Right ventricle myocardium inferior (tissue), 1 donor: ENCODE measurements at regions not wholly inside any gene's neighbourhood (a gene's known extent, or its start where the extent isn't known, plus 50 kb on each side); places are given as distances from the start of the nearest gene placed in this dataset.
"Not testable (repeated sequence)": the region's sequence is repeated elsewhere in the genome, so short reads cannot be mapped to it uniquely, and the experiment has no call there.

Source experiments
- ATAC-seq: fragments of 200-7000 bp; cut with Tn5 transposase; one replicate; pipeline ENCODE4 v1.9.1; 2020; ENCODE audit warnings: mild to moderate bottlenecking, moderate library complexity
- DNase-seq: peaks from one replicate; pipeline ENCODE4 v3.0.0; 2021; ENCODE audit errors: missing footprints
- intact Hi-C: fragments of 100-400 bp; cut with DNase I; formaldehyde crosslinking; loops from one replicate; pipeline ENCODE4 v1.11.0; 2022
- donor health status: DM: no; HTN: yes; CAD: no; lungs with severe emphysema.

DNA sequence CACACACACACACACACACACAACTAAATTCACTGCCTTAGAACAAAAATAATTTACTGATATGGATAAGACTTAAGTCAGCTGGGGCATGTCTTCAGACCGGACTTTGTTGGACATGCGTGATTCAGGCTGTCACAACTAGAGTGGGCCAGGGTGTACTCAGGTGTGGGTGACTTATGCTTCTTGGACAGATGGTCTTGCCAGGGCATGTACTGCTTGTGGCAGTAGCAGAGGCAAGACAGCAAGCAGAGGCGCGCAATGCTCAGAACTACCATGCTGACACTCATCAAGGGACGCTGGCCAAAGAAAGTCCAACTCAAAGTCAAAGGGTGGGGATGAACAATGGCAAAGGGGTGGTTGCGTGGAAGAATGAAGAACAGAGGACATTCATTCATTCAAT lies 437.5 kb downstream of the CBLN4 start:
- ATAC-seq, result no peak
- intact Hi-C loops, result no loop called here
- DNase-seq, result no peak

DNA sequence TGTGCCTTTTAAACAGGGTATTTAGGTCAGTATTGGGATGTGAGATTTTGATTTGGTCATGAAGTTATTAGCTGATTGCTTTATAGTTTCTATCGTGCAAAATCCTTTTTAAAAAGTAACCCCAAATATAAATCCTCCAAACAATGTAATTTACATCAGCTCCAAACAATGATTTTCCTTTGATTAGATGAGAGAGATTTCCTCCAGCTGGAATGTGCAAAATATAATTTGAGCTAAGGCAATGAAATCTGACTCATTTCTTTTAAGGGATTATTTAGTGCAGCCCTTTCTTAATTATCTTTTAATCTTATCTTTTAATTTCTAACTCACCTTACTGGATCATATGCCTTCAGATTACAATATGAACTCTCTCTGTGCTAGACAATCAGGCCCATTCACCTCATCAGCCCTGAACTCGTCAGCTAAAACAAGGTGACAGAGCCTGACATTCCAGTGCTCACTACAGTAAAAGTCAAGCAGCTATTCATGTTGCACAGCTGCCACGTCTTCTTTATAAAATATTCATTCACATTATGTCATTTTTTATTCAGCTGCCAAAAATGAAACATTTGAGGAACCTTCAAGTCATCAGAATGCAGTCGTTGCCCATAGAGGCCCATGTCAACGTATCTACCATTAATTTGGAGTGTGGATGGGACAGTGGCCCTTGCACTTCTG lies 440.1 kb downstream of the CBLN4 start:
- intact Hi-C loops, result no loop called here
- ATAC-seq (no peak), DNase-seq (no peak)

- intact Hi-C loops, result no loop called here
- no peak for DNase-seq
- ATAC-seq, result no peak
Measured at GRCh38 chr20:55561259-55561658, 444.1 kb downstream of the CBLN4 start.

DNA sequence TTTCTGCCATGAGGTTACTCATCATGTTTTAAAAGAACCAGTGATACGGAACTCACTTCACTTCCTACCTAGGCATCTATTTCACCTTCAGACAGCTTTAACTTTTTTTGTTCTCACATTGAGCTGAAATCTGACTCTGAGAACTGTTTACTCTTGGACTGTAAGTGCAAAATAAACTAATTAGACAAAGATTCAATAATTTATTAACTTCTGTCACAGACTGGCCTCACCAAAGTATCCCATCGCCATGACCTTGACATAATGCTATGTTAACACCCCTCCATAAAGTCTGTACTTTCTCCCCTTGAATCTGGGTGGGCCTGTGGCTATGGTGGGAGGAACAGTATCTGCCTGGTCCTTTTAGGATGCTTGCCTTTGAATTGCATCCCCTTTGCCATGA lies 448.1 kb downstream of the CBLN4 start:
- intact Hi-C loops, result no loop called here
- ATAC-seq, result no peak
- no peak for DNase-seq

GRCh38 chr20:55555075-55555650 lies 450.2 kb downstream of the CBLN4 start:
- DNase-seq, result no peak
- no peak for ATAC-seq
- intact Hi-C loops, result no loop called here

DNA sequence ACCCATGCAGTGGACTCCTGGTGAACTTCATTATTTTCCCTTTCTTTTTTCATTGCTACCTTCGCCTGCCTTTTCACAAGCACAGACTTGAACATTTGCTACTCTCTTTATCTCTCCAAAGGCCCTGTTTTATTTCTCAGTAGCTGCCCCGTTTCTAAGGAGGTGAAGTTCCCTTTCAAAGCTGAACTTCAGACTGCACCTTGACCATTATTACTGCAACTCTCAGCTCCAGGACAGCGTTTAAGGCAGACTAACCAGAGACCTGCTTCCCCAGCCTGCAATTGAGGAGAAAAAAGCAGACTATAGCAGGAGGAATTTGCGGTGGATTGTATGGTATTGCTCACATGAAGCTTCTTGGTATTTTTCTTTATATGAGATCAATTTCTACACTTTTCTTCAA lies 460.7 kb downstream of the CBLN4 start:
- intact Hi-C loops, result no loop called here
- no peak for ATAC-seq
- DNase-seq, result no peak

GRCh38 chr20:55540486-55540885 lies 464.8 kb downstream of the CBLN4 start:
- intact Hi-C loops, result no loop called here
- ATAC-seq, result no peak
- DNase-seq, result no peak

DNA sequence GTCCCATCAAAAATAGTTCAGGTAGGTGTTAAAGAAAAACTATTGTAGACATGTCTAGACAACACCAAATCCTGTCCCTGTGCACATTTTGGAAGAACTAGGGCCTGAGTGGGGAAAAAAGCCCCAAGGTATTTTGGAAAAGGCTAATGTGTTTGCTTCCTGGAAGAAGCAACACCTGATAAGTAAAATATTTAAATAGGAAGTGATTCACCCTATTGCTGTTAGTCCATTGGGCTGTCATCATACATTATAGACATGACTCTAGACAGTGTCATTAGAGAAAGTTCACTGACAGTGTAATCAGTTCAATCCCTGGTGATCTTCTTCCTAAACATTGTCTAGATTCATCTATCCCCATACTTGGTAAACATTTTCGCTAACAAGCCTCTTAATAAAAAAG lies 465.3 kb downstream of the CBLN4 start:
- intact Hi-C loops, result no loop called here
- no peak for ATAC-seq
- no peak for DNase-seq

GRCh38 chr20:55538261-55538908 lies 466.9 kb downstream of the CBLN4 start:
- no peak for DNase-seq
- intact Hi-C loops, result no loop called here
- no peak for ATAC-seq

DNA sequence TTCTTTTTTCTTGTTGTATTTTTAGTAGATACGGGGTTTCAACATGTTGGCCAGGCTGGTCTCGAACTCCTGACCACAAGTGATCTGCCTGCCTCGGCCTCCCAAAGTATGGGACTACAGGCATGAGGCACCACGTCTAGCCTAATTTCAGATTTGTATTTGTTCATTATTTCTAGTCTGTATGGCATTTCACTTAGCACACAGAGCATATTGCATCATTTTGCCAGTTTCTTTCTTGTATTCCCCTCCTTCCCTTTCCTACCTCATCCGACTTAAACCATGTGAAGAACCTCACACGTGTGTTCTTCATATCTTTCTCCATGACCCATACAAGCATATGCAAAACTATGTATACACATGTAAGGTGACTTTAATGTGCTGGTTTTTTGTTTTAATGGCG lies 470.0 kb downstream of the CBLN4 start:
- DNase-seq (no peak), ATAC-seq (no peak)
- intact Hi-C loops, result no loop called here

DNA sequence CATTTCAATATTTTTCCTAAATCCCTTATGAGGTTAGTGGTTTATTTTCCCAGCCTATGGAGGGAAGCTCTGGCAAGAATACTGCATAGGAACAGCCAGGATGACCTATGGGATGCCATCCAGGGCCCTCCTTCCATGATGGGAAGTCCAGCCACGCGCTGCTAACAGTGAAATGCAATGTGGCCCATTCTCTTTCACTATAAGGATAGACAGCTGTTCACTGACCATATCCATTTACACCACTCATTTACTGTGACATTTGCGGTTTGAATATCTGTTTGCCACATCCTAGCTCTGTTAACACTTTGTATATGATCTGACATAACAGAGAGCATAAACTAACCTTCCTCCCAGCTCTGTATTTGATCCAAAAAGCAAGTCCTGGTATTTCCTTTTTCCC lies 471.7 kb downstream of the CBLN4 start:
- DNase-seq (no peak), ATAC-seq (no peak)
- intact Hi-C loops, result no loop called here

- ATAC-seq, result no peak
- DNase-seq, result no peak
- intact Hi-C loops, result no loop called here
Measured at GRCh38 chr20:55530763-55531162, 474.6 kb downstream of the CBLN4 start.

GRCh38 chr20:55528482-55528881 lies 476.8 kb downstream of the CBLN4 start:
- ATAC-seq (no peak), DNase-seq (no peak)
- intact Hi-C loops, result no loop called here

DNA sequence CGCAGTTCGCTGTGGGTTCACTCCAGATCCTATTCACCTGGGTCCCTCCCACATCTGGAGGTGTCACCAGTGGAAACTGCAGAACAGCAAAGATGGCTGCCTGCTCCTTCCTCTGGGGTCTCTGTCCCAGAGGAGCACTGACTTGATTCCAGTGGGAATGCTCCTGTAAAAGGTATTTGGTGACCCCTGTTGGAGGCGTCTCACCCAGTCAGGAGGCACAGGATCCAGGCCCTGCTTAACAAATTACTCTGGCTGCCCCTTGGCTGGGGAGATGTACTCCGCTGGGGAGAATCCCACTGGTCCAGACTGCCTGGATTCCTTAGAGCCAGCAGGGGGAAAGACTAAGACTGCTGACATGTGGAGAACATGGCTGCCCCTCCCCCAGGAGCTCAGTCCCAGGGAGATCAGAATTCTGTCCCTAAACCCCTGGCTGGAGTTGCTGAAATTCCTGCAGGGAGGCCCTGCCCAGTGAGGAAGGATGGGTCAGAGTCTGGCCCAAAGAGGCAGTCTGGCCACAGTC lies 483.0 kb downstream of the CBLN4 start:
- ATAC-seq, result no peak
- no peak for DNase-seq
- intact Hi-C loops, result no loop called here

GRCh38 chr20:55517584-55517983 lies 487.7 kb downstream of the CBLN4 start:
- intact Hi-C loops, DNase-seq, ATAC-seq: not testable (repeated sequence)

DNA sequence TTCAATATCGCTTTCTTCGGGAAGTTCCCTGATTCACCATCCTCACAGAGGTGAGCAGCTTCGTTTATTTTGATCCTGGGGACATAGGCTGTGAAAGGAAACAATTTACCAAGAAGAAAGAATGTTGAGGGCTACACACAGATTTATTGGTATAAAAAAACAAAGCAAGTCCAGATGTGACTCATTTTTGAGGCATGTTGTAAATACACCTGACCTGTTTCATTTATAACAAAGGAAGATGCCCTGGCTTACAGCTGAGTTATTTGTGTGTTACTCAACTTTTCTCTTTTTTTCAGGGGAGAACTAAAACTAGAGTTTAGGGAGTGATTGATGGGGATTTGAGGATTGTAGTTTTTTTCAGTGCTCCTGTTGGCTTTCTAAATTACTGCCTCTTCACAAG lies 489.5 kb downstream of the CBLN4 start:
- intact Hi-C loops, result no loop called here
- no peak for ATAC-seq
- DNase-seq, result no peak

DNA sequence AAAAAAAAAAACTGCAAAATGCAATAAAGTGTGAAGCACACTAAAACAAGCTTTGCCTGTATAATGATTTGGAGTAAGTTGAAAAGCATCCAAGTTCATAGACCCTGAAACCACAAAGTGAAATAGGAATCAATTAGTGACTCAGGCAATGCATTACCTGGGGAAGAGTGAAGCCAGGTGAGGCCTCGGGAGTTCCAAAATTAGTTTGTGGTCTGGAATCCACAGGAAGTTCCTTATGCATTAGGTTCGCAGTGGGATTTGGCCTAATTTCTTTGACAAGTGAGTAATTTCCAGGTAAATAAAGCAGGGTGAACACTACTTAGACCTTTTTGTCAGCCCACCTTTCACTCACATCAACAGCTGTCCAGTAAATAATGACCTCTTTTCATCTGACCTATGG lies 490.8 kb downstream of the CBLN4 start:
- intact Hi-C loops, result no loop called here
- DNase-seq, result no peak
- no peak for ATAC-seq

- DNase-seq, result no peak
- ATAC-seq, result no peak
- intact Hi-C loops, result no loop called here
Measured at GRCh38 chr20:55513954-55514353, 491.4 kb downstream of the CBLN4 start.

DNA sequence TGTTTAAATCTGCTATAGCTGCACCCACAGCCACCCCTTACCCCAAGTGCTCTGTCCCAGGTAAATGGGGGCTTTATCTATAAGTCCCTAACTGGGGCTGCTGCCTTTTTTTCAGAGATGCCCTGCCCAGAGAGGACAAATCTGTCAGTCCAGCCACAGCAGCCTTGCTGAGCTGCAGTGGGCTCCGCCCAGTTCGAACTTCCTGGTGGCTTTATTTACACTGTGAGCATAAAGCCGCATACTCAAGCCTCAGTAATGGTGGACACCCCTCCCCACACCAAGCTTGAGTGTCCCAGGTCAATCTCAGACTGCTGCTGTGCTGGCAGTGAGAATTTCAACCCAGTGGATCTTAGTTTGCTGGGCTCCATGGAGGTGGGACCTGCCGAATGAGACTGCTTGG lies 505.2 kb downstream of the CBLN4 start:
- ATAC-seq, result no peak
- intact Hi-C loops, result no loop called here
- no peak for DNase-seq

DNA sequence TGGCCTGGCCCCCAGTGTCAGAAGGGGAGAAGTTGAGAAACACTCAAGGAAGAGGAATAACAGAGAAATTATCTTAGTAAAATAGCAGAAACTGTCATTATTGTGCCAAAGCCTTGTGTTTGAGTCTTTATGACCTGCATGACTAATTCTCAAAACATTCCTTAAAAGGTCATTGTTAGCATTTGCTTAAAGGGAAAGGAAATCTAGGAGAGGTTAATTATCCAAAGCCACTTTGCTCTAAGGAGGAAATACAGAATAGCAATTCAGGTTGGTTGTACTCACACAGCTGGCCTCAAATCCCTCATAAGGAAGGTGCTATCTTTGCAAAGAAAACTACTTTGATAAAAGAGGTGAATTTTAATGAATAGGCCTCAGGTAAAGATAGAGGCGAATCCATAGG lies 516.7 kb downstream of the CBLN4 start:
- ATAC-seq, result no peak
- DNase-seq, result no peak
- intact Hi-C loops, result no loop called here
